HCT116 (cell line): ENCODE measurements at regions not wholly inside any gene's neighbourhood (a gene's known extent, or its start where the extent isn't known, plus 50 kb on each side); places are given as distances from the start of the nearest gene placed in this dataset.

Experiments used
- ATAC-seq: fragments of 200-7000 bp; cut with Tn5 transposase; 2 replicates; pipeline ENCODE4 v1.9.1; 2020; ENCODE audit warnings: mild to moderate bottlenecking, moderate library complexity
- BruUV-seq: library from RNA; stranded (reverse); fragments of 400-500 nt; replicated peaks from 2 replicates; lab custom pipeline; 2021; lab: Mats Ljungman, UMichigan
- CTCF ChIA-PET: fragments of 300-600 bp; sonication (Branson Sonifier 250); formaldehyde crosslinking; loops from one replicate; lab custom pipeline; 2021; ENCODE audit warnings: antibody characterized with exemption; lab: Charles Lee
- POLR2A ChIA-PET: fragments of 300-600, 350-600 bp; sonication (Branson Sonifier 250); formaldehyde crosslinking; loops from one replicate; lab custom pipeline; 2021; ENCODE audit warnings: antibody characterized with exemption; lab: Charles Lee
- RAD21 ChIA-PET, 2 experiments: fragments of 300-600 bp; sonication (Branson Sonifier 250); formaldehyde crosslinking; loops; one replicate each; lab custom pipeline; 2023; ENCODE audit warnings: low total read pairs in 2 of 2; ENCODE audit not compliant: uncharacterized antibody in 2 of 2, unreplicated experiment in 2 of 2, low non-redundant PET in 1 of 2; lab: Charles Lee
- DNase-seq: peaks from one replicate; pipeline ENCODE4 v3.0.0-alpha.2; 2010; ENCODE audit warnings: low read depth, low spot score
- H2AFZ ChIP-seq: fragments of 200-600 bp; shearing (Covaris generic), sonication (generic); 2 replicates; pipeline ENCODE4 v1.6.1; 2017; ENCODE audit warnings: low read depth, mixed run types, mixed read lengths, antibody characterized with exemption, low read length; ENCODE audit not compliant: poor library complexity, severe bottlenecking
- H3K27ac ChIP-seq: 2 replicates; pipeline ENCODE4 v1.5.1; 2012; ENCODE audit warnings: low read depth, low read length
- H3K27me3 ChIP-seq: fragments of 200-600 bp; sonication (generic); 2 replicates; pipeline ENCODE4 v1.6.1; 2016; ENCODE audit warnings: mixed run types, low read length, mixed read lengths; ENCODE audit not compliant: insufficient read depth
- H3K36me3 ChIP-seq, 2 experiments: fragments of 200-500 bp in 1 of 2; fragments of 200-600 bp in 1 of 2; sonication (Bioruptor generic) in 1 of 2; sonication (generic) in 1 of 2; 2 replicates each; pipeline versions ENCODE4 v1.5.1 to v1.6.1; 2014 to 2016; ENCODE audit warnings: low read length in 2 of 2, inconsistent platforms in 1 of 2, mixed read lengths in 1 of 2, mixed run types in 1 of 2; ENCODE audit not compliant: insufficient read depth in 2 of 2, control insufficient read depth in 1 of 2
- H3K4me1 ChIP-seq, 2 experiments: fragments of 200-600 bp in 1 of 2; sonication (generic) in 1 of 2; 2 replicates each; pipeline versions ENCODE4 v1.5.1 to v1.6.1; 2012 to 2017; ENCODE audit warnings: low read length in 2 of 2, inconsistent platforms in 1 of 2, mild to moderate bottlenecking in 1 of 2, mixed read lengths in 1 of 2, mixed run types in 1 of 2, moderate library complexity in 1 of 2; ENCODE audit not compliant: insufficient read depth in 2 of 2, control insufficient read depth in 1 of 2
- H3K4me2 ChIP-seq: fragments of 200-600 bp; sonication (generic); 2 replicates; pipeline ENCODE4 v1.6.1; 2017; ENCODE audit warnings: mixed run types, low read length, mixed read lengths
- H3K4me3 ChIP-seq, 2 experiments: fragments of 200-600 bp in 1 of 2; sonication (generic) in 1 of 2; replicated peaks in 1 of 2; 2 replicates each; pipeline ENCODE4 v1.5.1; 2011 to 2016; ENCODE audit warnings: low read length in 2 of 2, control low read depth in 1 of 2, low read depth in 1 of 2, mild to moderate bottlenecking in 1 of 2, mixed read lengths in 1 of 2, mixed run types in 1 of 2
- H3K79me2 ChIP-seq: fragments of 200-600 bp; sonication (generic); 2 replicates; pipeline ENCODE4 v1.6.1; 2017; ENCODE audit warnings: mild to moderate bottlenecking, mixed run types, low read length, moderate library complexity, mixed read lengths; ENCODE audit not compliant: insufficient read depth
- H3K9ac ChIP-seq: fragments of 200-600 bp; sonication (generic); 2 replicates; pipeline ENCODE4 v1.6.1; 2016; ENCODE audit warnings: low read length, mixed read lengths
- H3K9me2 ChIP-seq: fragments of 200-600 bp; sonication (generic), shearing (Covaris generic); 2 replicates; pipeline ENCODE4 v1.6.1; 2017; ENCODE audit warnings: mixed run types, mild to moderate bottlenecking, moderate library complexity; ENCODE audit not compliant: insufficient read depth
- H3K9me3 ChIP-seq, 2 experiments: fragments of 200-500 bp in 1 of 2; fragments of 200-600 bp in 1 of 2; sonication (Bioruptor generic) in 1 of 2; sonication (generic) in 1 of 2; 2 replicates each; pipeline ENCODE4 v1.6.1; 2014 to 2017; ENCODE audit warnings: low read length in 2 of 2, mixed read lengths in 2 of 2, inconsistent platforms in 1 of 2, low read depth in 1 of 2, mild to moderate bottlenecking in 1 of 2, mixed run types in 1 of 2, moderate library complexity in 1 of 2; ENCODE audit not compliant: control insufficient read depth in 1 of 2, insufficient read depth in 1 of 2
- H4K20me1 ChIP-seq: fragments of 200-600 bp; sonication (generic), shearing (Covaris generic); 2 replicates; pipeline ENCODE4 v1.6.1; 2017; ENCODE audit warnings: mixed run types, mild to moderate bottlenecking, moderate library complexity; ENCODE audit not compliant: insufficient read depth
- EGR1 ChIP-seq: IDR thresholded peaks from 2 replicates; pipeline ENCODE4 v1.6.1; 2012; ENCODE audit warnings: low read depth
- ELF1 ChIP-seq: IDR thresholded peaks from 2 replicates; pipeline ENCODE4 v1.6.1; 2012; ENCODE audit warnings: low read depth, borderline replicate concordance
- MAX ChIP-seq: IDR thresholded peaks from 2 replicates; pipeline ENCODE4 v1.6.1; 2012
- POLR2A ChIP-seq: IDR thresholded peaks from 2 replicates; pipeline ENCODE4 v1.7.0; 2011; ENCODE audit warnings: borderline replicate concordance; ENCODE audit not compliant: insufficient read depth, insufficient read length; ENCODE audit errors: extremely low read depth
- SRF ChIP-seq: IDR thresholded peaks from 2 replicates; pipeline ENCODE4 v1.6.1; 2012; ENCODE audit warnings: low read depth
- ZBTB33 ChIP-seq: IDR thresholded peaks from 2 replicates; pipeline ENCODE4 v1.6.1; 2011; ENCODE audit warnings: mild to moderate bottlenecking, low read length, moderate library complexity; ENCODE audit not compliant: insufficient replicate concordance; ENCODE audit errors: extremely low read depth
- intact Hi-C: fragments of 100-400 bp; cut with micrococcal nuclease; formaldehyde crosslinking; loops from 2 replicates; pipeline ENCODE4 v1.10.0; 2022

DNA sequence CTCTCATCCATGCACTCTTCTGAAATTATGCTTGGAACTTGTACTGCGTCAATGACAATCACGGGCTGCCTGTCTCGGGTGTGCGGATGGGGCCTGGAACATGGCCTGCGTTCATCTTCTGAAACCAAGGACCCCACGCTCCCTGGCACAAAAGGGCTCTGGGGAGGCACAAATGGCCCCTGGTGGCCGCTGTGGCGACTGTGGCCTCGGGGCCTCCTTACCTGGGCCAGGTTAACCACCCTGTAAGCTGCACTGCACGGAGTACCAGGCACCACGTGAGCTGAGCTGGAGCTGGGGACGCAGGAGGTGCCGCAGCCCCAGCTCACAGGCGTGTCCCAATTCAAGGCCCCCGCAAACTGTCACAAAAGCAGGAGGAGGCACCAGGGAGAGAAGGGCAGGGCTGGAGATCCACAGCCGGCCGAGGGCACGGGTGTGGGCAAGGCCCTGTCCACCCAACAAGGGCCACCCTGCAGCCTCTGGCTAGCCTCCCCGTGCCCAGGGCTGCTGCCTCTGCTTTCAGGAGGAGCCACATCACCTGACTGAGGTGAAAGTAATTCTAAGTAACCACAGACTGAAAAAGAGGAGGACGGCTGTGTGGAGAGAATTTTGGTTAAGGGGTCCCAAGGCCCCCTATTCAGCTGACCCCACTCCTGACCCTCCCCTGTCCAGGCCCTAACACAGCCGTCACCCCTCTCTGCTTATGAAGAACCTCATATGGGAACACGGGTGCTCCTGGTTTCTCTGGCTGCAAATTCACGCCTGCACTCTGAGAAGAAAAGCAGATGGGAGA lies 61.1 kb upstream of the GALNT9 start:
- TF ChIP-seq ELF1 (no peak), POLR2A (no peak), ZBTB33 (no peak), MAX (no peak), EGR1 (no peak), SRF (no peak)
- BruUV-seq, result no TSS peak
- Histone ChIP-seq H3K9ac (no peak overlapping the region), H4K20me1 (no peaks in the 10 kb centered on the region), H3K27ac (no peak overlapping the region), H3K4me2 (no peak overlapping the region), H3K9me2 (no peaks in the 10 kb centered on the region), H3K79me2 (no peaks in the 10 kb centered on the region), H3K27me3 (peaks cover 5% of the 10 kb centered on the region), H3K36me3 (no peaks in the 10 kb centered on the region), H3K4me1 (peaks cover 16 to 22% of the 10 kb centered on the region in 2 experiments), H3K4me3 (no peak overlapping the region), H2AFZ (no peak overlapping the region), H3K9me3 (no peaks in the 10 kb centered on the region)
- intact Hi-C loops, result loop anchor here (5.0 kb wide), 1 partner anchor 103 kb away; no protein-coding TSS in a partner anchor
- DNase-seq (no peak), ATAC-seq (no peak)
- RAD21 ChIA-PET, result no interaction called here
- POLR2A ChIA-PET, result no interaction called here
- CTCF ChIA-PET, result no interaction called here
